ENCODE measurements at regions not wholly inside any gene's neighbourhood (a gene's known extent, or its start where the extent isn't known, plus 50 kb on each side); places are given as distances from the start of the nearest gene placed in this dataset.
"Not testable (repeated sequence)": the region's sequence is repeated elsewhere in the genome, so short reads cannot be mapped to it uniquely, and the experiment has no call there.

DNA sequence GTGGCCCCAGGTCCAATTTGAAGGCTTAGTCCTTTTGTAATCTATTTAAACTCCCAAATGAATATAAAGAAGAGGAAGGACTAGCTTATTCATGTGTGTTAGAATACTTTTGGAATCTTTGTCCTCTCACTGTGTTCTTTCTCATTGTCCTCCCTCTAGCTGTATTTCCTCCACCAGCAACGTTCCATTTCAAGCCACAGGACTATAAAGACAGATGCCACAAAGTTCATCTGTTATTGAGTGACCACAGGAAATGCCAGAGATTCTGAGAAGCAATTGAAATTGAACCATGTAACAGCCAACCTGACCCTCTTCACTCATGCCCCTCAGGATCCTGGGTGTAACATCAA is 336.6 kb upstream of the API5 start:
- no peak overlapping the region for H3K4me3 ChIP-seq (ENCODE audit: low read depth in 1 of 3, low read length in 3 of 3)
- H3K27me3 ChIP-seq (ENCODE audit: control insufficient read depth in 3 of 3, insufficient read depth in 3 of 3, low read length in 3 of 3), result no peaks in the 10 kb centered on the region
- no peaks in the 10 kb centered on the region for H3K9me3 ChIP-seq (ENCODE audit: control insufficient read depth in 2 of 2, insufficient read depth in 1 of 2, low read depth in 1 of 2, low read length in 1 of 2)
- H3K27ac ChIP-seq (ENCODE audit: low read depth in 1 of 3, low read length in 2 of 3), result no peak overlapping the region
- no peak for FAIRE-seq
- 9 to 16% (median 9%) methylated on average over 1 of the region's 1 CpG for WGBS, 3 donors
- no peaks in the 10 kb centered on the region for H3K4me1 ChIP-seq (ENCODE audit: control insufficient read depth in 3 of 3, insufficient read depth in 2 of 3, low read depth in 1 of 3, low read length in 2 of 3)
- H3K36me3 ChIP-seq (ENCODE audit: control insufficient read depth in 3 of 3, insufficient read depth in 2 of 3, low read depth in 1 of 3, low read length in 3 of 3), result no peaks in the 10 kb centered on the region
- DNase-seq, result no peak

DNA sequence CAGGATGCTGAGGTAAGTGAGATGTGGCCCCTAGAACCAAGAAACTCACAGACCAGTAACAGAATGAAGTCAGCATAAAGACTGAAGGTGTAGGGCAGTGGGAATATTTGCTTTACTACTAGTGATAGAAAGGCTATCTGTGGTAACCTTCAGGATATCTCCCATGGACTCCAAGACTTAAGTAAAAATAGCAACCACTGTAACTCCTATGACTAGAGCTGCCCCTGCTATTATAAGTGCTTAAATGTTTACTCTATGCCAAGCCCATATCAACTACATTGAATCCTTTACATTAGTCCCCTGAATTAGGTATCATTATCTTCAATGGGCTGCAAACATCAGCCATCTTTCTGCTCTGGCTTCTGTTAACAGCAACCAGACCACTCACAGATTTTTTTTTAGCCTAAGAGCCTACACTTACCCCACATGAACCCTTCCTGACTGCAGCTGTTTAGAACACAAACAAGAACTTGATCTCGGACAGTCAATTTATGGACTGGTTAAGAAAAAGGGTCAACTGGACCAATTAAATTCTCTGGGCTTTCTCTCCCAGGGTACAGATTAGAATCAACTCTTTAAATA is 335.1 kb upstream of the API5 start:
- Histone ChIP-seq H3K9me3 (ENCODE audit: control insufficient read depth in 2 of 2, insufficient read depth in 1 of 2, low read depth in 1 of 2, low read length in 1 of 2) (no peaks in the 10 kb centered on the region), H3K4me1 (ENCODE audit: control insufficient read depth in 3 of 3, insufficient read depth in 2 of 3, low read depth in 1 of 3, low read length in 2 of 3) (no peaks in the 10 kb centered on the region), H3K27me3 (ENCODE audit: control insufficient read depth in 3 of 3, insufficient read depth in 3 of 3, low read length in 3 of 3) (no peaks in the 10 kb centered on the region), H3K27ac (ENCODE audit: low read depth in 1 of 3, low read length in 2 of 3) (no peak overlapping the region), H3K36me3 (ENCODE audit: control insufficient read depth in 3 of 3, insufficient read depth in 2 of 3, low read depth in 1 of 3, low read length in 3 of 3) (no peaks in the 10 kb centered on the region), H3K4me3 (ENCODE audit: low read depth in 1 of 3, low read length in 3 of 3) (no peak overlapping the region)
- 39 to 67% (median 47%) methylated on average over 1 of the region's 1 CpG for WGBS, 3 donors
- FAIRE-seq (no peak), DNase-seq (no peak)

DNA sequence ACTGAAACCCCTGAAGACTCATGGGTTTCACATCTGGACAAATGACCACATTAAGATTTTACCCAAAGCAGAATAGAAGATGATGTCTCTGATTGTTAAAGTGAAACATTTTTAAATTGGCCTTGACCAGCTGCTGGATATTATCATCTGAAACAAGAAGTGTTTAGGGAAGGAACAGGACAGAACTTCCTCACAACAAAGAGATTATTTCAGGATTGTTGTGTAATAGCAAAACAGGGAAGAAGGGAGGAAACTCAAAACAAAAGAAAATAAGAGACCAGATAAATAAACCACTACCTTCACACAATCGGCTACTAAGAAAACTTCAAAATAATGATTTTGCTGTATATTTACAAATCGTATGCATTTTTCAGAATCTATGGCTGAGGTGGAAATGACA is 319.2 kb upstream of the API5 start:
- Histone ChIP-seq H3K27ac (ENCODE audit: low read depth in 1 of 3, low read length in 2 of 3) (no peak overlapping the region), H3K36me3 (ENCODE audit: control insufficient read depth in 3 of 3, insufficient read depth in 2 of 3, low read depth in 1 of 3, low read length in 3 of 3) (no peaks in the 10 kb centered on the region), H3K9me3 (ENCODE audit: control insufficient read depth in 2 of 2, insufficient read depth in 1 of 2, low read depth in 1 of 2, low read length in 1 of 2) (no peaks in the 10 kb centered on the region), H3K4me1 (ENCODE audit: control insufficient read depth in 3 of 3, insufficient read depth in 2 of 3, low read depth in 1 of 3, low read length in 2 of 3) (no peaks in the 10 kb centered on the region), H3K4me3 (ENCODE audit: low read depth in 1 of 3, low read length in 3 of 3) (no peak overlapping the region), H3K27me3 (ENCODE audit: control insufficient read depth in 3 of 3, insufficient read depth in 3 of 3, low read length in 3 of 3) (no peaks in the 10 kb centered on the region)
- DNase-seq (no peak), FAIRE-seq (no peak)
- WGBS, 3 donors, result 56 to 73% (median 71%) methylated on average over 2 of the region's 2 CpGs

DNA sequence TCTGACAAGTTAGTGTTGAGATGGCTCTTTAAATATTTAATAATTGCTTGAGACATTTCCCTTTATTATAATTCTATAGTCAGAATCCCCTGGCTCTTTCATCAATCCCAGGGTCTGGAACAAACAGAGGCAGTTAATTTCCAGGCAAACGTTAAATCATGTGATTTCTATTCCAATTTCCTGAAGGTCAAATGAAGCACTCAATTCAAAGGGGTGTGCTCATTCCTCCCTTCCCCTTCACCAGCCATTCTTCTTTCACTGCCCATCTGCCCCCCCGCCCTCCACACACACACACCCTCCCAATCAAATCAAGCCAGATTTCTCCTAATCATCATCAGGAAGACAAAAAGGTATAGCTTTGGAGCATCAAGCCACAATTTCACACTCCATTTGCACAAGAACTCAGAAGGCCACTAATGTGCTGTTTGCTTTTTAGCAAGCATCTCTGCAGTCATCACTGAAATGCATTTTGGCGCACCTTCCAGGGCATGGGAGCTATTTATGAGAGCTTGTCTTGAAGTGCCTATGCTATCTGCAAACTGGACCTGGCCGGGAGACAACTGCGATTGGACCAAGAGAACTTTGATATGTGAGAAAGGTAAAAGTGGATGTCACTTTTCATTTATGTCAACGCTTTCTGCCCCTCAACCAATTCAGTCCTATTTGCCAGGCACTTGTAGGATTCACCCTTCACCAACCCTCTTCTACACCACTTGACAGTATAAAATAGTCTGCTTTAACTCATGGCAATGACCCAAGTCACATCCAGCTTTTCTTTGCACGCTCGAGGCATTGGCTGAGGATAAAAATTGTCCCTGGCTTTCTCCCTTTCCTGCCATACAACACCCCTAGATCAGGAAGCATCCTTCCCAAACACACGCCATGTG is 315.1 kb upstream of the API5 start:
- no peaks in the 10 kb centered on the region for H3K36me3 ChIP-seq (ENCODE audit: control insufficient read depth in 3 of 3, insufficient read depth in 2 of 3, low read depth in 1 of 3, low read length in 3 of 3)
- H3K4me3 ChIP-seq (ENCODE audit: low read depth in 1 of 3, low read length in 3 of 3), result no peak overlapping the region
- no peaks in the 10 kb centered on the region for H3K4me1 ChIP-seq (ENCODE audit: control insufficient read depth in 3 of 3, insufficient read depth in 2 of 3, low read depth in 1 of 3, low read length in 2 of 3)
- no peaks in the 10 kb centered on the region for H3K9me3 ChIP-seq (ENCODE audit: control insufficient read depth in 2 of 2, insufficient read depth in 1 of 2, low read depth in 1 of 2, low read length in 1 of 2)
- WGBS, 3 donors, result 74 to 79% (median 76%) methylated on average over 9 of the region's 9 CpGs
- FAIRE-seq (no peak), DNase-seq (no peak)
- H3K27ac ChIP-seq (ENCODE audit: low read depth in 1 of 3, low read length in 2 of 3), result no peak overlapping the region
- no peaks in the 10 kb centered on the region for H3K27me3 ChIP-seq (ENCODE audit: control insufficient read depth in 3 of 3, insufficient read depth in 3 of 3, low read length in 3 of 3)

DNA sequence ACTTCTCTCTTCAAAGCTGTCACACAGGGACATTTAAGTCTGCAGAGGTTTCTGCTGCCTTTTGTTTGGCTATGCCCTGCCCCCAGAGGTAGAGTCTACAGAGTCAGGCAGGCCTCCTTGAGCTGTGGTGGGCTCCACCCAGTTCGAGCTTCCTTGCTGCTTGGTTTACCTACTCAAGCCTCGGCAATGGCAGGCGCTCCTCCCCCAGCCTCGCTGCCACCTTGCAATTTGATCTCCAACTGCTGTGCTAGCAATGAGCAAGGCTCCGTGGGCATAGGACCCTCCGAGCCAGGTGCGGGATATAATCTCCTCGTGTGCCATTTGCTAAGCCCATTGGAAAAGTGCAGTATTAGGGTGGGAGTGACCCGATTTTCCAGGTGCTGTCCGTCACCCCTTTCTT is 306.9 kb upstream of the API5 start:
- H3K4me3 ChIP-seq (ENCODE audit: low read depth in 1 of 3, low read length in 3 of 3); H3K27ac ChIP-seq (ENCODE audit: low read depth in 1 of 3, low read length in 2 of 3); DNase-seq; H3K27me3 ChIP-seq (ENCODE audit: control insufficient read depth in 3 of 3, insufficient read depth in 3 of 3, low read length in 3 of 3); H3K36me3 ChIP-seq (ENCODE audit: control insufficient read depth in 3 of 3, insufficient read depth in 2 of 3, low read depth in 1 of 3, low read length in 3 of 3); H3K4me1 ChIP-seq (ENCODE audit: control insufficient read depth in 3 of 3, insufficient read depth in 2 of 3, low read depth in 1 of 3, low read length in 2 of 3); FAIRE-seq: not testable (repeated sequence)
- peaks cover 0 to 12% of the 10 kb centered on the region in 2 donors for H3K9me3 ChIP-seq (ENCODE audit: control insufficient read depth in 2 of 2, insufficient read depth in 1 of 2, low read depth in 1 of 2, low read length in 1 of 2)
- 77 to 82% (median 81%) methylated on average over 10 of the region's 10 CpGs for WGBS, 3 donors

DNA sequence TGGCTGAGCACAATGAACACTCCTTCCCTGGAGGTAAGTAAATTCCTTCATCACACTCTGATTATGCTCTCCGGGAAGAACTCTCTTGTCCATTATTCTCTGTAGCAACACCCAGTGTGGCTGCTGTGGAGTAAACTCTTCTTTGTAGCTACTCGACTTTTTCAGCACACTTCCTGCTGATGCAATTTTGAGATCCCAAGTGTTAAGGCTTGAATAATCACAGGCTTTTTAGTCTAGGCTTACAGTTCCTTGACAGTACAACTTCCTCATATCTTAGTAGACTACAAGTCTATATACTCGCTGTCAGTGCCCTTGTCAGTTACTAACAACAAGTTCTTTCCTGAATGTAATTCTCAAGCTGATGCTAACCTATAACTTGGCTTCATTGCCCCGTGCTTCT is 301.8 kb upstream of the API5 start:
- Histone ChIP-seq H3K27ac (ENCODE audit: low read depth in 1 of 3, low read length in 2 of 3) (no peak overlapping the region), H3K4me1 (ENCODE audit: control insufficient read depth in 3 of 3, insufficient read depth in 2 of 3, low read depth in 1 of 3, low read length in 2 of 3) (no peaks in the 10 kb centered on the region), H3K27me3 (ENCODE audit: control insufficient read depth in 3 of 3, insufficient read depth in 3 of 3, low read length in 3 of 3) (no peaks in the 10 kb centered on the region), H3K36me3 (ENCODE audit: control insufficient read depth in 3 of 3, insufficient read depth in 2 of 3, low read depth in 1 of 3, low read length in 3 of 3) (no peaks in the 10 kb centered on the region), H3K9me3 (ENCODE audit: control insufficient read depth in 2 of 2, insufficient read depth in 1 of 2, low read depth in 1 of 2, low read length in 1 of 2) (peaks cover 0 to 8% of the 10 kb centered on the region in 2 donors), H3K4me3 (ENCODE audit: low read depth in 1 of 3, low read length in 3 of 3) (no peak overlapping the region)
- 41 to 54% (median 48%) methylated on average over 4 of the region's 4 CpGs for WGBS, 3 donors
- DNase-seq (no peak), FAIRE-seq (no peak)

DNA sequence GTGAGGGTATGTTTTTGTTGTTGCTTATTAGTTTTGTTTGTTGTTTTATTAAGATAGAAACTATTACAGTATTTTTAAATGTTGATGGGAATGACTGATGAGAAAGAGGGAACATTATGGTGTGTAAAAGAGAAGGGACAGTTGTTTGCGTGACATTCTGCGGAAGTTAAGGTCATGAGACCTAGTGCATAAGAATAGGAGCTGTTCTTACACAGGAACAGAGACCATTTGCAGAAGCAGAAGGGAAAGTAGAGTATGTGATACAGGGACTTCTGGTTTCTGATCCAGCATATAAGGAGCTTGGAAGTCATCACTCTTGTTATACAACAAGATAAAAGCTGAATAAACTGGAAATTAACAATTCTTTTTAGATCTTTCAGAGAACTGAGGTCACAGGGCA is 299.2 kb upstream of the API5 start:
- no peaks in the 10 kb centered on the region for H3K27me3 ChIP-seq (ENCODE audit: control insufficient read depth in 3 of 3, insufficient read depth in 3 of 3, low read length in 3 of 3)
- no peaks in the 10 kb centered on the region for H3K4me1 ChIP-seq (ENCODE audit: control insufficient read depth in 3 of 3, insufficient read depth in 2 of 3, low read depth in 1 of 3, low read length in 2 of 3)
- no peaks in the 10 kb centered on the region for H3K9me3 ChIP-seq (ENCODE audit: control insufficient read depth in 2 of 2, insufficient read depth in 1 of 2, low read depth in 1 of 2, low read length in 1 of 2)
- FAIRE-seq, result no peak
- no peak for DNase-seq
- 67 to 92% (median 89%) methylated on average over 2 of the region's 2 CpGs for WGBS, 3 donors
- no peak overlapping the region for H3K27ac ChIP-seq (ENCODE audit: low read depth in 1 of 3, low read length in 2 of 3)
- no peak overlapping the region for H3K4me3 ChIP-seq (ENCODE audit: low read depth in 1 of 3, low read length in 3 of 3)
- H3K36me3 ChIP-seq (ENCODE audit: control insufficient read depth in 3 of 3, insufficient read depth in 2 of 3, low read depth in 1 of 3, low read length in 3 of 3), result no peaks in the 10 kb centered on the region

DNA sequence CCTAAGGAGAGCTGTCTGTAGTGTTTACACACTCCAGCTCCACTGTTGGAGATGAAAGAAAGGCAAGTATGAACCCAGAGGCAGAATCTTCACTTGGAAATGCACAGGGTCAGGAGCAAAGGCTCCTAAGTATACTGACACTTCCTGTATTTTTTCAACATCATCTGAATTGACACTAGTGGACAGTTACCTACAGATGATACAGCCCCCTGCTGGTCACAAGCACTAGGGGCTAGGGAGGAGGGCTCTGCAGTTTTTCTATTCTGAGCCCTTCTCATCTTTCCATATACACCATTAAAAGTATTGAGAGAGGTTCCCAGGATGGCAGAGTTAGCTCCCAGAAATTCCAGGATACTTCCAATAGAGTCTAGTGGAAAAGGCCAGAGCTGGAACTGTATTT is 290.3 kb upstream of the API5 start:
- no peak for DNase-seq
- FAIRE-seq, result no peak

DNA sequence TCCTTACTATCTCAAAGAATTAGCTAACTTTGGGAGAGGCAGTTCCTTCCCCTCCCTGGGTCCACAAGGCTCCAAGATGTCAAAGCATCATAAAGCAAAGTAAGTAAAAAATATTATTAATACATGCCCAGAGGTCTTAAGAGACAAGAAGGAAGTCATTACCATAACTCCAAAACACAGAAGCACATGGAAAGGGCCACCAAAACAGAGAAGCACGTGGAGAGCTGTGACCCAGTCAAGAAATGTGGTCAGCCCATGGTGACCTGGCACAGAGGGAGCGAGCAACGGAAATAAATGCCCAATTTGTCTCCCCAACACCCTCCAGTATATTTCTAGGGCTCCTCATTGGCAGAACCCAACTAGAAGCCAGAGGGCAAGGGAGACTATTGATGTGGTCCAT is 277.5 kb upstream of the API5 start:
- FAIRE-seq (no peak), DNase-seq (no peak)
- 54 to 80% (median 54%) methylated on average over 3 of the region's 3 CpGs for WGBS, 3 donors
- no peaks in the 10 kb centered on the region for H3K27me3 ChIP-seq (ENCODE audit: control insufficient read depth in 3 of 3, insufficient read depth in 3 of 3, low read length in 3 of 3)
- H3K27ac ChIP-seq (ENCODE audit: low read depth in 1 of 3, low read length in 2 of 3), result no peak overlapping the region
- no peaks in the 10 kb centered on the region for H3K9me3 ChIP-seq (ENCODE audit: control insufficient read depth in 2 of 2, insufficient read depth in 1 of 2, low read depth in 1 of 2, low read length in 1 of 2)
- no peaks in the 10 kb centered on the region for H3K4me1 ChIP-seq (ENCODE audit: control insufficient read depth in 3 of 3, insufficient read depth in 2 of 3, low read depth in 1 of 3, low read length in 2 of 3)
- no peak overlapping the region for H3K4me3 ChIP-seq (ENCODE audit: low read depth in 1 of 3, low read length in 3 of 3)
- H3K36me3 ChIP-seq (ENCODE audit: control insufficient read depth in 3 of 3, insufficient read depth in 2 of 3, low read depth in 1 of 3, low read length in 3 of 3), result no peaks in the 10 kb centered on the region

More for the DNA sequence above, 290.3 kb upstream of the API5 start:
- no peak overlapping the region for H3K4me3 ChIP-seq (ENCODE audit: low read depth in 1 of 3, low read length in 3 of 3)
- no peaks in the 10 kb centered on the region for H3K4me1 ChIP-seq (ENCODE audit: control insufficient read depth in 3 of 3, insufficient read depth in 2 of 3, low read depth in 1 of 3, low read length in 2 of 3)
- no peaks in the 10 kb centered on the region for H3K9me3 ChIP-seq (ENCODE audit: control insufficient read depth in 2 of 2, insufficient read depth in 1 of 2, low read depth in 1 of 2, low read length in 1 of 2)
- H3K27ac ChIP-seq (ENCODE audit: low read depth in 1 of 3, low read length in 2 of 3), result no peak overlapping the region
- no peaks in the 10 kb centered on the region for H3K27me3 ChIP-seq (ENCODE audit: control insufficient read depth in 3 of 3, insufficient read depth in 3 of 3, low read length in 3 of 3)
- H3K36me3 ChIP-seq (ENCODE audit: control insufficient read depth in 3 of 3, insufficient read depth in 2 of 3, low read depth in 1 of 3, low read length in 3 of 3), result no peaks in the 10 kb centered on the region
